Fibroblast of the aortic adventitia (primary cell): ENCODE measurements at regions not wholly inside any gene's neighbourhood (a gene's known extent, or its start where the extent isn't known, plus 50 kb on each side); places are given as distances from the start of the nearest gene placed in this dataset.

Experiments used
- DNase-seq: peaks from one replicate; pipeline ENCODE4 v3.0.0-alpha.2; 2010; ENCODE audit warnings: low read depth
- H3K4me3 ChIP-seq: 2 replicates; pipeline ENCODE4 v1.5.1; 2011; ENCODE audit warnings: low read depth, mild to moderate bottlenecking, control low read depth, low read length, moderate library complexity
- CTCF ChIP-seq: IDR thresholded peaks from 2 replicates; pipeline ENCODE4 v1.5.1; 2011; ENCODE audit warnings: mild to moderate bottlenecking, low read length, control low read depth, inconsistent platforms; ENCODE audit not compliant: insufficient read depth

GRCh38 chr15:25208735-25209134 is 230.1 kb downstream of the UBE3A start:
- no peak overlapping the region for H3K4me3 ChIP-seq
- TF ChIP-seq CTCF: no peak
- no peak for DNase-seq

- no peak for DNase-seq
- H3K4me3 ChIP-seq: no peak overlapping the region
- TF ChIP-seq CTCF: no peak
Measured at GRCh38 chr15:25220834-25221233, 218.0 kb downstream of the UBE3A start.

GRCh38 chr15:25224396-25224795 is 214.4 kb downstream of the UBE3A start:
- H3K4me3 ChIP-seq: no peak overlapping the region
- TF ChIP-seq CTCF: no peak
- no peak for DNase-seq

- TF ChIP-seq CTCF: no peak
- no peak overlapping the region for H3K4me3 ChIP-seq
- no peak for DNase-seq
Measured at GRCh38 chr15:25226360-25226759, 212.5 kb downstream of the UBE3A start.

GRCh38 chr15:25228261-25228660 is 210.6 kb downstream of the UBE3A start:
- H3K4me3 ChIP-seq: no peak overlapping the region
- DNase-seq: no peak
- TF ChIP-seq CTCF: no peak

GRCh38 chr15:25230442-25230841 is 208.4 kb downstream of the UBE3A start:
- TF ChIP-seq CTCF: no peak
- no peak for DNase-seq
- H3K4me3 ChIP-seq: no peak overlapping the region

- H3K4me3 ChIP-seq: no peak overlapping the region
- no peak for DNase-seq
- TF ChIP-seq CTCF: no peak
Measured at GRCh38 chr15:25233766-25234350, 205.0 kb downstream of the UBE3A start.
